ENCODE measurements at regions not wholly inside any gene's neighbourhood (a gene's known extent, or its start where the extent isn't known, plus 50 kb on each side); places are given as distances from the start of the nearest gene placed in this dataset.

DNA sequence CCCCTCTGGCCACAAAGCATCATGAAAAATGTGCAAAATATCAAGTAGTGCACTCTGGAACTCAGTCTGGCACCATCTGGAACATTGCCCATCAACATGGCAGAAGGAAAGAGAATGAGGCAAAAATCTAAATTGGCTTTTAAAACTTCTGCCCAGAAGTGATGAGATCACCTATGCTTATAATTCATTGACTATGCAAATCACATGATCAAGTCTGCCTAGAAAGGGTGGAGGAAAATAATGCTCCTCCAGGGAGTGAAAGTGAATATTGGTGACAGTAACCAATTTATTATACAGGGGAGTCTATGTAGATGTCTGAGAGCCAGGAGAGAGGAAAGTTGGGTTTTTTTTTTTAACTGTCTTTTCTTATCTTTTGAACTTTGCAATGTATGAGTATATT is 73.3 kb upstream of the HIF1A start:
- TF ChIP-seq CTCF (IDR thresholded peaks at IDR 0.05; ENCODE audit: insufficient read depth, low read depth, low read length), result no peak
- no peak for TF ChIP-seq EZH2 (IDR thresholded peaks at IDR 0.05; ENCODE audit: insufficient read depth, low read length)

All from astrocyte (in vitro differentiated cells and primary cell).